Stimulated activated naive CD8-positive, alpha-beta T cell treated with anti-CD3 and anti-CD28 coated beads, Interleukin-15, Interleukin-2, amounts not matched to agents 100 U/mL and 50 U/mL, for 24 hours (primary cell): ENCODE measurements at regions not wholly inside any gene's neighbourhood (a gene's known extent, or its start where the extent isn't known, plus 50 kb on each side); places are given as distances from the start of the nearest gene placed in this dataset.
"Not testable (repeated sequence)": the region's sequence is repeated elsewhere in the genome, so short reads cannot be mapped to it uniquely, and the experiment has no call there.

Experiments
- ATAC-seq: fragments of 150-1000 bp; cut with Tn5 transposase; one replicate; pipeline ENCODE4 v1.10.0; 2021
- DNase-seq: peaks from one replicate; pipeline ENCODE4 v3.0.0; 2021

DNA sequence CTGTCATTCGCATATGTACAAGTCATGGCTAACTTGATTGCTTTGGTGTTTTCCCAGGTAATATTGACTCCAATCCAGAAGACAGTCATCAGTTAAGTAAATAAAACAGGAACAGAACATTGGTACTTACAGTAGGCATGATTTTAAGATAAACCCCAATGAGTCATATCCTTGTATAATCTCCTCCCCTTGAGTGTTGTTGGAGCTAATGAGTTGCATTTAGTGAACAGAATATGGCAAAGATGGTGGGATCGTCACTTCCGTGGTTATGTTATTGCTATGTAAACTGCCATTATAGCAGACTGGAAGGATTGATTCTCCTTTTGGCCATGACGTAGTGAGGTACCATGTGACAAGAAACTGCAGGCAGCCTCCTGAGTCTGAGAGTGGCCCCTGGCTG, 102.2 kb downstream of the TMX1 start:
- DNase-seq (no peak), ATAC-seq (no peak)

DNA sequence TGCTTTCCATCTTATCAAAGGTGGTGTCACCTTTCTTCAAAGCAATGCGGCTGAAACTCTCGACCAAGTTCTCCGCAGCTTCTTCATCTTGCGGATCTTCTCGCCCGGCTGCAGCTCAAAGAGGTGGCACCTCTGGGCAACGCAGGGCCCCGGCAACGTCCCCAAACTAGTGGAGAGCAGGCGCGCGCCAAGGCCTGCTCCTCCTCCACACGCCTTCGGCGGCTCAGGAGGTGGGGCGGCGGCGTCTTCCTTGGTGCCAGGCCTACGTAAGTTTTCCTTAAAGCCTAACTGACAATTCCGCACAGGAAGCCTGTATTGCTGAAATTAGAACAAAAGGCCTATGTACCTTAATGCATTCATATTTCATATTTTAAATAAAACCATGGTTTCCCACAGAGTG, 112.0 kb downstream of the TMX1 start:
- DNase-seq (no peak), ATAC-seq (no peak)

DNA sequence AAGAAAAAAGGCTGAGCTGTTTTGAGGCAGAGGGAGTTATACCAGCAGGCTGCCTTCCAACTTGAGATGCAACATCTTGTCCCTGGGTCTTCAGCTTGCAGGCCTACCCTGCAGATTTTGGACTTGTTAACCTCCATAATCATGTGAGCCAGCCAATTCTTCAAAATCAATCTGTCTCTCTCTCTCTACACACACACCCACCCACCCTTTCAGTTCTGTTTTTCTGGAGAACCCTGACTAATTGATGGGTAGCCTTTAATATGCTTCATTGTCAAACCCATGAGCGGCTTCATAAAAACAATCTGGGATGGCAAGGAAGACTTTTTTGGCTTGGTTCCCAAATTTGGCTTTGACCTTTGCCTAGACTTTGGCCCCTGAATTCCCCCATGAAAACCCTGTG, 113.9 kb downstream of the TMX1 start:
- no peak for DNase-seq
- no peak for ATAC-seq

DNA sequence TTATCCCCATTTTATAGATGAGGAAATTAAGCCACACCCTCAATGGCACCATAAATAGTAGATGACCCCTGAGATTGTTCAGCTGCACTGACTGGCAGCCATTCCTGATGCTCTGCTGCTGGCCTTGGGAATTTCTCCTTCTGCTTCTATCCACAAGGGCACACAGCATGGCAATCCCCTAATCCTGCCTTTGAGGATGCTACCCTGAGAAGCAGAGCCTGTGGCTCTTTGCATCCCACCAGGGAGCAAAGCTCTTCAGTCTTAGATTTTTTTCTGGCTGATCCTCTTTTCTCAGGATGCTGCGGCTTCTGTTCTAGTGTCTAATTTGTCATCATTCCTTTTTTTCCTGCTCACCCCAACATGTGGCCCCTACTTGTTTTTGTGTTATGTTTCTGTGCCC, 114.8 kb downstream of the TMX1 start:
- ATAC-seq (no peak), DNase-seq (no peak)

DNA sequence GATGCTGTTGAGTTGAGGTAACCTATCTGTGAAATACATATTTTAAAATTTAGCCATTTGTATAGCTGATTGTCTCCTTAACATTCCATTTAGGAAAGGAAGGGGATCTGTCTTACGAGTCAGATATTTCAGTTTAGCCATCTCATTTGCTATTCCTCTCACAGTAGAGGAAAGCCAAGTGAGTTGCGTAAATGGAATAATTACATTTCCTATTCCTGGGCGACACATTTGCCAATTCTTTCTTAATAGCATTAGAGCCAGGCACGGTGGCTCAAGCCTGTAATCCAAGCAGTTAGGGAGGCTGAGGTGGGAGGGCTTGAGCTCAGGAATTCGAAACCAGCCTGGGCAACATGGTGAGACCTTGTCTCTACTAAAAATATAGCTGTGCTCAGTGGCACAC, 116.3 kb downstream of the TMX1 start:
- no peak for ATAC-seq
- DNase-seq, result no peak

DNA sequence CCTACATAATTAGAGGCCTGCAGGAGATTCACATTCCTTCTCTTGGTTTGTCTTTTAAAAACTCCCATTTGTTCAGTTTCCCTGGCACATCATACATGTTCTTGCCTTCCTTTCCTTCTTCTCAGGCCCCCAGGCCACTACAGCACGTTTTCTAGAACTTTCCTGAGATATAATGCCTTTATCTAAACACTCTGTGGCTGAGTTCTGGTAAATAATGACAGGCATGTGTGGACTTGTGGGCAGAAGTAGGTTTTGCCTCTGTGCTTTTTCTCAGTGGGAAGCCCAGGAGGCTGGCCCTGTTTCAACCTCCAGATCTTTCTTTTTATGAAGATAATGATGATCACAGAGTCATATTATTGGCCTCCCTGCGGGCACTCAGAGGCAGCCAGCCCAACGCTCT, 117.2 kb downstream of the TMX1 start:
- no peak for ATAC-seq
- no peak for DNase-seq

DNA sequence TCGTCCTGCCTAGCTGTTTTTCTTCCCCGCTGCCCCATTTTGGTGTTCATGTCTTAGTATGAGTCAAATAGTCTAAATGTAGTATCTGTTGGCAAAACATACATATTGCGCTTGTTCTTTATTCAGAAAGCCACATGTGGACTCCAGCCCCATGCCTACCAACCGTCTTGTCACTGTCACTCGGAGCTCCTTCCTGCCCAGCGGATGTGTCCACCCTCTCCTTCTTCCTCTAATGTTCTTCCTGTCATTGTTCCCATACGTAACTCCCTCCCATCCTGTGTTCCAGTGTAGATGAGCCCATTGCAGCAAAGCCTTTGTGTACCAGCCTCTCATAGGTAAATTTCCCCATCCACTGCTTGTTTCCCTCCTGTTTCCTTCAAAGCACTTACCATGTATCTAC, 120.5 kb downstream of the TMX1 start:
- DNase-seq, result no peak
- no peak for ATAC-seq

DNA sequence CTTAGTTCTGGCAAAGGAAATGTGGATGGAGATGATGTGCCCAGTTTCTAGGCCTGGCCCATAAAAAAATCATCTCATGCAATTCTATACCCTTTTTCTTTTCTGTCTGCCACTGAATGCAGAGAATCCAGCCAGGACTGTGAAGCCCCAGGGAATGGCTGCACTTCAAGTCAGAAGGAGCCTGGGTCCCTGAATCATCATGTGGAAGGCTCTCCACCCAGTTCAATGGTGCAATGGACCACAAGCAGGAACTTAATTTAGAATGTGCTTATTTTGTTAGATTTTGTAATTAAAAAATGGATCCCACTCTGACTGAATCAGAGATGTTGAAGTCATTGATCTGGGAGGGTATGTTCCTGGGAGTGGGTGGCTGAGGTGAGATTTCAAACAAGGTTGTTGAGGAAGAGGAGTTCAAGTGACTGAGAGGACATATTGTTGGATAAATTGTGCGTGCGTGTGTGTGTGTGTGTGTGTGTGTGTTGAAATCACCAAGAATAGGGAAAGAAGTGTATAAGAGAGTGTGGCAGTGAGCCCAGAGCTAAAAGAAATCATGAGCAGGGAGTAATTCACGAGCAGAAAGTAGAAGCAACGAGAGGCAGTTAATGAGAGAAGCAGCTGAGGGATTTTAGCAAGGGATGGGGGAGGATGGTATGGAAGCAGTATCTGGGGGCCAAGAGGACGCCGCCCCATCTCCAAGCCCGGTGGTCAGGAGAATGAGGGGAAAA, 125.4 kb downstream of the TMX1 start:
- DNase-seq (no peak), ATAC-seq (no peak)

DNA sequence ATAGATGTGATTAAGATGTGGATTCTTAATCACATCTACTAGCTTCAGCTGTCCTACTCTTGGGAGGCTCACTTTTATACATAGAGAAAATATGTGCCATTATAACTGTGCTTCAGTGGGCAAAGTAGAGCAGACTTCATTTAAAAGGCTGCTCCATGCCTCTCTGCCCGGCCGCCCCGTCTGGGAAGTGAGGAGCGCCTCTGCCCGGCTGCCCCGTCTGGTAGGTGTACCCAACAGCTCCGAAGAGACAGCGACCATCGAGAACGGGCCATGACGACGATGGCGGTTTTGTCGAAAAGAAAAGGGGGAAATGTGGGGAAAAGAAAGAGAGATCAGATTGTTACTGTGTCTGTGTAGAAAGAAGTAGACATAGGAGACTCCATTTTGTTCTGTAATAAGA, 126.4 kb downstream of the TMX1 start:
- DNase-seq, ATAC-seq: not testable (repeated sequence)

DNA sequence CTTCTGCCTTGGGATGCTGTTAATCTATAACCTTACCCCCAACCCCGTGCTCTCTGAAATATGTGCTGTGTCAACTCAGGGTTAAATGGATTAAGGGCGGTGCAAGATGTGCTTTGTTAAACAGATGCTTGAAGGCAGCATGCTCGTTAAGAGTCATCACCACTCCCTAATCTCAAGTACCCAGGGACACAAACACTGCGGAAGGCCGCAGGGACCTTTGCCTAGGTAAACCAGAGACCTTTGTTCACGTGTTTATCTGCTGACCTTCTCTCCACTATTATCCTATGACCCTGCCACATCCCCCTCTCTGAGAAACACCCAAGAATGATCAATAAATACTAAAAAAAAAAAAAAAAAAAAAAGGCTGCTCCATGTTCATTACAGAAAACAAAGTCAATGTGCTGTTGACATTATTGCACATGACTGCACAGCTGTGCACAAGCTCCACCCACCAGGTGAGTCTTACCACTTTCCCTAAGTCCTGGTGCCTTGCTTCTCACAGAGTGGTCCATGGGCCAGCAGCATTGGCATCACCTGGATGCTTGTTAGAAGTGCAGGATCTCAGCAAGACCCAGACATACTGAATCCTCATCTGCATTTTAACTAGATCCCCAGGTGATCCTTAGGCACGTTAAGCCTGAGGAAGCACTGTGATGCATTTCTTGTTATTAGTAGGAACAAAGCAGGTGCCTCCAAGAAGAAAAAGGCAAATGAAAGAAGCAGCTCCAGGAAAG, 127.0 kb downstream of the TMX1 start:
- not testable (repeated sequence) for DNase-seq, ATAC-seq

DNA sequence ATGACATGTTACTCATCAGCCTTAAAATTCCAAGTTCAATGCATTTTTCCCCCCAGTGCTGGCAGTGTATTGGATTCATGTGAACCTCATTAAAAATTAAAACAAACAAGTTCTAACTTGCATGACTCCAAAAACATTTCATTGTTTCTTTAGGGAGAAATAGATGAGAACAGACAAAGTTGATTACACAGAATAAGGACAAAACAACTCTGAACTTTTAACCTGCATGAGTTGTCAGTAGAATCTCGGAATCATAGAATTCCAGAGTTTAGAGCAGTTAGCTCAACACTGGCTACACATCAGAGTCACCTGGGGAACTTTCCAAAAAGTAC, 127.5 kb downstream of the TMX1 start:
- no peak for ATAC-seq
- DNase-seq, result no peak

DNA sequence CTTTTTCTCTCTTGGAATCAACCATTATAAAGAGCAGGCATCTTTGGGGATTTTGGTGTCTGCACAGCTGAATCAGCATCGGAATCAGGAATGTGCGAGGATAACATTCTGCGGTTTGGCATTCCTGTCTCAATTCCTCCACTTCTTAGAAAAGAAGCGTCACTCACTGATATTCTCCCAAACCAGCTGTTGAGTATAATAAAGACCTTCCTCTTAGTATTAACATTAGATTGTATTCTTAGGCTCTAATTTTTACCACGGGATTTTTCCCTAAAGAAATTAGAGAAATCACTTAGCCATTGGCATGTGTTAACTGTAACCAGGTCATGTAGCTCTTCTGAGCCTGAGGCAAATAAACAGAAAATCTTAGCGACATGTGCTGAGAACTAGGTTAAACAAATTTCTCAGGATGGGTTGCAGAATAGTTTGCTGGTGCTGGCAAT, 128.7 kb downstream of the TMX1 start:
- no peak for DNase-seq
- ATAC-seq, result no peak

DNA sequence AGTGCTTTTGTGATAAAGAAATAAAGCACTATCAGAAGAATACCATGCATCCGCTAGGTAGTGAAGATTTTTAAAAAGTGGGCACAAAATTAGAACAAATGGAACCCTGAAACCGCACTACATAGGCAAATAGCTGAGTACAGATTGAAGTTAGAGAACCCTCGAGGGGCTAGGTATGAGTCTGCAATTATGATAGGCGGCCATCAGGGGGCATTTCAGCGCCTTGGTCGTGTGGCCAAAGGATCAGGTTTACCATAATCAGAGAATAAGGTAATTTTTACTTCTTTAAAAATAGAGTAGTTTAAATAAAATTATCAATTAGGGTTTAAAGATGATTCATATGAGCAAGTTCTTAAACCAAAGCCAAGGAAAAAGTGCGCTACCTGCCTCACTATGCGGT, 129.8 kb downstream of the TMX1 start:
- ATAC-seq, result no peak
- DNase-seq, result peak; percentile 19

DNA sequence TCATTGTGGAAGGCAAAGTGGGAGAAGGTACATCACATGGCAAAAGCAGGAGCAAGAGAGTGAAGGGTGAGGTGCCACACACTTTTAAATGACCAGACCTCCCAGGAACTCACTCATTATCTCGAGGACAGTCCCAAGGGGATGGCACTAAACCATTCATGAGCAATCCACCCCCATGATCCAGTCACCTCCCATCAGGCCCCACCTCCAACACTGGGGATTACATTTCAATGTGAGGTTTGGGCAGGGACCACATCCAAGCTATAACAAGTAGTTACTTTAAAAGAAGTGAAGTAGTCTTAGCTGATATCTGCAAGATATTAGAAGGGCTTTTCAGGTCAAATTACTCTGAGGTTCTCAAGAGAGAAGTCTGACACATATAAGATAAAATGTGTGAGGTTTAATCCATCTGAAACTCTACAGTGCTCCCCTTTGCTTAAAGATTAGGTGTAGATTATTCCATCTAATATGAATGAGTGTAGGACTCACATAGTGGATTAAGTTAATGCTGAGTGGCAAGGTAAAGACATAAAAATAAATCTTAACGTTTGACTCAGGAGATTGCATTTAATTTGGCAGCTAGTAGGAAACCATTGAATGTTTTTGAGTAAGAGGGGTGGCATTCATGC, 130.8 kb downstream of the TMX1 start:
- ATAC-seq, result no peak
- DNase-seq, result no peak

DNA sequence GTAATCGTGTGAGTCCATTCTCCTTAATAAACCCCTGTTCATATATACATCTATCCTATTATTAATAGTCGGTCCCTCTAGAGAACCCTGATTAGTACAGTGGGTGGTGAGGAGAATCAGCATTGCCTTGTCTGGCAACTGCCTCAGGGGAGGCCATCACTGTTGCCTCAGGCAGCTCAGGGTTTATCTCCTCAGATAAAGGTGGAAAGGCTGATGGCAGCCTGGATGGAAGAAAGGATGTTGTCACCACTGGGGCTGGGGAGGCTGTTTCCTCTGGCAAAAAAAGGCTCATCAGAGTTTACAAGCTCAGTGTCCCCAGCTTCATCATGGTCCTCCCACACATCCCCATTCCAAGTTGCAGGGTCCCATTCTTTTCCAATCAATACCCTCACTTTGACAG, 137.1 kb downstream of the TMX1 start:
- ATAC-seq, DNase-seq: not testable (repeated sequence)

DNA sequence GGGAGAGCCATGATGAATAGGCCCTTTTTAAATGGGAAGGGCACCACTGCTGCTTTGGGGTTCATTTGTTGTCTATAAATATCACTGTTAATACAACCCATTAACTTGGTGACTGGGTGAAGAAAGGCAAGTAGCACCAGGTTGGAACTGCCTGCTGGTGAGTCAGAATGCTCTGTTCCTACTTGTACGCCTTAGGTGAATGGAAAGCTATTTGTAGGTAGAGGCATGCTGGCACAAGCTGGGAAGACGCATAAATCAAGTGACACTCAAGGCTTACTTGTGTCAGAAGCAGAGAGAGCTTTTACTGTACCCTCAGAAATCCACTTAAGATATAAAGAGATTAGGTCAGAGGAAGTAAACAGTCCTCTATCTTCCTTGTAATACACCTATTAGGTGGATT, 142.5 kb downstream of the TMX1 start:
- no peak for ATAC-seq
- no peak for DNase-seq

DNA sequence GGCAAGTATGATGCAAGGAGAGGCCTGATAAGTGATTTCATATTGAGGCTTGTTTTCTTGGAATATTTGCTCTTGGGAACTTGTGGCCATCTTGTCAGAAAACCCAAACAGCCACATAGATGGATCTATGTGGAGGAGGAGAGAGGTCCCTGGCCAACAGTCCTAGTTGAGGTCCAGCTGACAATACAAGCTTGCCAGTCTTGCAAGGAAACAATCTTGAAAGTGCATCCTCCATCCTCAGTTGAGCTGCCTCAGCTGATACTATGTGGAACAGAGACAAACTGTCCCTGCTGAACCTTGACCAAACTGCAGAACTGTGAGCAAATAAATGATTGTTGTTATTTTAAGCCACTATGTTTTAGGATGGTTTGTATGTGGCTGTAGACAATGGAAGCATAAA, 146.4 kb downstream of the TMX1 start:
- no peak for DNase-seq
- ATAC-seq, result no peak

DNA sequence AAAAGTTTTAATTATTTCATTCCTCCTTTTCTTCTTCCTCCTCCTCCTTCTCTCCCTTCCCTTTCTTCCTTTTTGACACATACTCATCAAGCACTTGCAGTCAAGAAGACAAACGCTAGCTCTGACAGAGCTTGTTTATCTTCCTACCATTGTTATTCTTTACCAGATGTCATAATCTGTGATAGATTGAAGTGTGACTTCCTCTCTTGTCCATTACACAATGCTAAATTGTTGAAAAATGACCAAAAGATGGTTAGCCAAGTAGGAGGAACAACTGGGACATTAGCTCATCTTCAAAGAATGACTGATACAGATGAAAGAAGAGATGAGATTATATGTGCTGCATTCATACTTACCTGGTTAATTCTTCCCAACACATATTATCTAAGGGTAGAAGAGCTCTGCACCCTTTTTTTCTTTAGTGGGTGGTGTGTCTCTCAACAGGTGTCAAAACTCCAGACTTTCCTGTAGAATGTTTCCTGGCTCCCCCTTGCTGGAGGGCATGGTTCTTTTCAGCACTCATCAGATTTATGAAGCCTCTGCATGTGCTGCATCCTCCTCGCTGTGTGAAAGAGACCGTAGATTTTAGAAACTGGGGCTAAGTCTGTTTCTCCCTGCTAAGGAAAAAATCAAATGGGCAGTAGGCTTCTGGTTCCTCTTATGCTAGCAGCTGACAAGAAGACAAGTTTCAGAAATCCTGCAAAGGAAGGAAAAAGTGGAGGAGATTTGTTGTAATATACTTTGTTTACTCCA, 147.1 kb downstream of the TMX1 start:
- DNase-seq (no peak), ATAC-seq (no peak)

DNA sequence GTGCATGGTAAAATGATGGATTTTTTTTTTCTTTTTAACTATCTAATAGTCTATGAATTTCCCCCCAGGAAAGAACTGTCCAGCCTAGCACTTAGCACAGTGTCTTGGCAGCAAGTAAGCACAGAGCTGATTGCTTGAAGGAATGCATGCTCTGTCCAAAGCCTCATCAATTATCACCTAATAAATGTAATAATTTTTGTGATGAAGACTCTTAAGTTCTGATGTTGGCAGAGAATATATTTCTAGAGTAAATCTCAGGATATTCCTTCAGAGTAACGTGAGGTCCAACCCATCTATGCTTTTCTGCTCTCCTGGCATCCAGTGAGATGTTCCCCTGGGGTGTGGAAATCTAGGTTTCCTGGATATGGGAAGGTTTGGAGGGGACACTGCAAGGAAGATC, 152.4 kb downstream of the TMX1 start:
- ATAC-seq, result no peak
- DNase-seq, result no peak

DNA sequence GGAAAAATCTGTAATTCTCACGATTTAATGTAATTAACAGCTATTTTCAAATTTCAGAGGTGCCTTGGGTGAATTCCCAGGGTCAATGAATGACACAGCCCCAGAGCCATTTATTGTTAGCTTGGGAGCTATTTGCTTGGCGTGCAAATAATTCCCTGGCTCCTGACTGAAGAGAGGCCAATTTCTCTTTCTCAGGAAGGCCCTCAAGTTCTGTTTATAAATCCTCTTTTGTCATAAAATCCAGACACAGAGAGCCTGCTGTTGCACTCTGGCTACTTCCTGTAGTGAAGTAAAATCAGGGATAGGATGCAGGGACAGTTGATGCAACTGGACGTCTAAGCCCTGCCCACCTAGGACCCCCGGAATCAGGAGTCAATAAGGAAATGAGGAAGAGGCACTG, 154.3 kb downstream of the TMX1 start:
- DNase-seq, result no peak
- ATAC-seq, result no peak

DNA sequence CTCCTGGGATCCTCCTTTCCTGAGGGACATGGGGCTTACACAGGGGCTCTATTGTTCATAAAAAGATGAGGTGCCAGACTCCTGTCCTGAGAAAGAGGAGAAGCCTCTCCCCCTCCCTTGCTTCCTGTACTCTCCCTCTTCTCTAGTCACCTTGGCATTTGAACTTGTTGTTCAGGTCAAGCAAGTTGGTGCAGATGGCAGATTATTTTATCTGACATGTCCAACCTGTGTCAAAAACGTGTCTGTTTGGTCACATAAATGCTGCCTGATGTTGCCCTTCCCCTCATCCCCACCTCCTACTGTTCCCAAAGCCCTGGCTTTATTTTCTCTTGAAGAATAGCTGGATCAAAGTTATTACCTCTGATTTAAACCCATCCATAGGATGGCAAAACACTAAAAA, 154.8 kb downstream of the TMX1 start:
- ATAC-seq (no peak), DNase-seq (no peak)

DNA sequence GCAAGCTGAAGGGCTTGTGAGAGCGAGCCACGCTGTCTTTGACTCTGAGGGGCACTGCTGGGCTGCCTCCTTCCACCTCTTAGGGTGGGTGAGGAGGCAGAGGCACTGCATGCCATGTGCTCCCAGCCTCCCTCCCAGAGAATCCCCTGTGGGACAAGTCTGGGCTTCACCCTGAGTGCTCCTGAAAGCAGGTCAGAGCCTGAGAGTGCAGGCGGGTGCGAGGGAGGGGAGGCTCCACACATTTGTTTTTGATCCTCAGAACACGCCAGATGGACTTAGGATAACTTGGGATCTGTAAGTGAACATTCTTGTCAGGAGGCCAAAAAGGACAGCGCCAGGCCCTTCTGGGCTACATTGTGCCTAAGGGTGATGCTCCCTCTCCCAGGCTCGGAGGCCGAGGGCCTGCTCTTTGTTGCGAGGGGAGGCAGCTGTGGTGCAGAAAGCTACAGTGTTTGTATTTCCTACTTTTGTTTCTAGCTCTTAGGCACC, 155.4 kb downstream of the TMX1 start:
- DNase-seq (no peak), ATAC-seq (no peak)
